NCI-H1048 (cell line): ENCODE measurements at regions not wholly inside any gene's neighbourhood (a gene's known extent, or its start where the extent isn't known, plus 50 kb on each side); places are given as distances from the start of the nearest gene placed in this dataset.

Source experiments
- DNase-seq: peaks from one replicate; lab custom pipeline; 2025; lab: John Stamatoyannopoulos, UW

- no peak for DNase-seq
These were observed 162.0 kb downstream of the MDFIC start for GRCh38 chr7:115083935-115084334.

DNA sequence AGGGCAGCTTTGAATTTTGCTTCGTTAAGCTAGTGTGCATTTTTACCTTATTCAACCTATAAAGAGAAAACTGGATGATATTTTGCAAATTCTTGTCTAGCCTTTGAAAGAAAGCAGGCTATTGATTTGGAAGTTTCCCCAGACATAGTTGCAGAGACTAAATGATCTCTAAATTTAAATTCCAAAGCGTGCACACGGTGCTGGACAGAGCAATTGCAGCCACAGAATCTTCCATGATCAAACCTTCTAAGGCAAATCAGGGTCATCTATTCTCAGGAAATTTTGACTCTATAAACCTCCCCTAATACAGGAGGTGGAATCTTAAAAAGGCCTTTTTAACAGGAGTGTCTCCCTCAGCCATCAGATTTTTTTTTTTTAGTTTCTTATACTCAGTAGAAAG is 159.9 kb downstream of the MDFIC start:
- DNase-seq = no peak

DNA sequence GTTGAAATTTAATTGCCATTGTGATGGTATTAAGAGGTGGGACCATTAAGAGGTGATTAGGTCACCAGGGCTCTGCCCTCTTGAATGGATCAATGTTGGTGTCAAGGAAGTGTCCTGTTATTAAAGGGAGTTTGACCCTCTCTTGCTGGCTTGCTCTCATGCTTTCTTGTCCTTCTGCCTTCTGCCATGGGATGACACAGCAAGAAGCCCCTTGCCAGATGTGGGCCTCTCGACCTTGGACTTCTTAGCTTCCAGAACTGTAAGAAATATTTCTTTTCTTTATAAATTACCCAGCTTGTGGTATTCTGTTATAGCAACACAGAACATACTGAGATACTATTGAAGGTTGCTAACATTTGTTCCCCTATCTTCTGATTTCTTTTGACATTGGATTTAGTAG is 157.0 kb downstream of the MDFIC start:
- no peak for DNase-seq

DNA sequence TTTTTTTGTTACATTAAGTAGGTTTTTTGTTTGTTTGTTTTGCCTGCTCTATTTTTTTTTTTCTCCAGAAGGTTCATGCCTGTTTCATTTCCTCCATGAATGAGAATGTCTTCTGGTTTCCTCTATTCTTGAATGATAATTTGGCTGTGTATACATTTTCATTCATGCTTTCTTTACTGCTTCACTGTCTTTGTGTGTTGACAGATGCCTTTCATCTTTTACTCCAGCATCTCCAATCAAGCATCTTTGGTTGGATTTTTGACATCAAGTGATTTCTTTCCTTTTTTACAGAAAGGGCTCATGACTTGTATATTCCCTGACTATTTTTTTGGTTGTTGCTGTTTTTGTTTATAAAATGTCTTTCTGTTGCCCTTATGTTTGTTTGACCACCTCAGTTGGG is 156.5 kb downstream of the MDFIC start:
- DNase-seq = no peak

GRCh38 chr7:115070311-115070710 is 148.4 kb downstream of the MDFIC start:
- no peak for DNase-seq
